H1 (cell line): ENCODE measurements at regions not wholly inside any gene's neighbourhood (a gene's known extent, or its start where the extent isn't known, plus 50 kb on each side); places are given as distances from the start of the nearest gene placed in this dataset.

Source experiments
- CTCF ChIA-PET: fragments of 300-600 bp; sonication (Branson Sonifier 250); formaldehyde crosslinking; loops from one replicate; lab custom pipeline; 2021; ENCODE audit not compliant: partially characterized antibody; lab: Charles Lee
- POLR2A ChIA-PET: fragments of 300-600 bp; sonication (Branson Sonifier 250); formaldehyde crosslinking; loops from one replicate; lab custom pipeline; 2021; ENCODE audit warnings: inconsistent platforms; ENCODE audit not compliant: partially characterized antibody; lab: Charles Lee
- DNase-seq, 2 experiments: peaks; one replicate each; pipeline versions ENCODE4 v3.0.0 to v3.0.0-alpha.2; 2010 to 2022; ENCODE audit warnings: low spot score in 2 of 2, low read depth in 1 of 2, mixed read lengths in 1 of 2
- FAIRE-seq: peaks from 2 replicates; lab custom pipeline; 2011; peaks lifted over from hg19 to GRCh38; lab: Jason Lieb, UNC
- H2AFZ ChIP-seq: 2 replicates; pipeline ENCODE4 v1.8.1; 2012; ENCODE audit warnings: low read length, inconsistent platforms
- H2AK5ac ChIP-seq: 2 replicates; pipeline ENCODE4 v1.6.1; 2013; ENCODE audit warnings: low read depth, low read length
- H2BK120ac ChIP-seq: replicated peaks from 2 replicates; pipeline ENCODE3; 2013; ENCODE audit warnings: low read depth, low read length, inconsistent platforms
- H2BK12ac ChIP-seq: 2 replicates; pipeline ENCODE4 v1.6.1; 2013; ENCODE audit warnings: low read depth, low read length
- H2BK15ac ChIP-seq: 2 replicates; pipeline ENCODE4 v1.6.1; 2013; ENCODE audit warnings: low read length
- H2BK20ac ChIP-seq: 2 replicates; pipeline ENCODE4 v1.6.1; 2013; ENCODE audit warnings: low read length
- H2BK5ac ChIP-seq: 2 replicates; pipeline ENCODE4 v1.6.1; 2013; ENCODE audit warnings: low read depth, low read length
- H3K14ac ChIP-seq: 2 replicates; pipeline ENCODE4 v1.6.1; 2013; ENCODE audit warnings: inconsistent platforms; ENCODE audit not compliant: insufficient read length
- H3K18ac ChIP-seq: 2 replicates; pipeline ENCODE4 v1.6.1; 2013; ENCODE audit warnings: low read length; ENCODE audit errors: extremely low read depth
- H3K23ac ChIP-seq: 2 replicates; pipeline ENCODE4 v1.6.1; 2013; ENCODE audit warnings: inconsistent platforms; ENCODE audit not compliant: insufficient read length
- H3K23me2 ChIP-seq: 2 replicates; pipeline ENCODE4 v1.6.1; 2013; ENCODE audit warnings: low read depth, low read length
- H3K27ac ChIP-seq: 2 replicates; pipeline ENCODE4 v1.6.1; 2011; ENCODE audit warnings: low read depth, low read length, inconsistent platforms
- H3K27me3 ChIP-seq, 4 experiments: replicated peaks in 1 of 4; 1 replicate in 1 of 4; 2 replicates in 3 of 4; pipeline versions ENCODE4 v1.6.1 to v1.8.1; 2011 to 2013; ENCODE audit warnings: low read length in 3 of 4, mild to moderate bottlenecking in 3 of 4, inconsistent platforms in 2 of 4, mixed read lengths in 2 of 4, moderate library complexity in 1 of 4; ENCODE audit not compliant: control insufficient read depth in 3 of 4, insufficient read depth in 3 of 4; ENCODE audit errors: extremely low read depth in 1 of 4
- H3K36me3 ChIP-seq, 4 experiments: 2 replicates each; pipeline versions ENCODE4 v1.6.1 to v1.8.1; 2011 to 2013; ENCODE audit warnings: mild to moderate bottlenecking in 4 of 4, low read length in 3 of 4, moderate library complexity in 2 of 4, control low read depth in 1 of 4, inconsistent platforms in 1 of 4; ENCODE audit not compliant: insufficient read depth in 4 of 4, control insufficient read depth in 2 of 4
- H3K4ac ChIP-seq: replicated peaks from 2 replicates; pipeline ENCODE3; 2013; ENCODE audit warnings: low read length, low read depth, mixed read lengths, inconsistent platforms; ENCODE audit not compliant: insufficient read length
- H3K4me1 ChIP-seq, 4 experiments: replicated peaks in 1 of 4; 1 replicate in 1 of 4; 2 replicates in 3 of 4; pipeline versions ENCODE4 v1.6.1 to v1.8.1; 2011 to 2013; ENCODE audit warnings: low read length in 3 of 4, inconsistent platforms in 2 of 4, mixed read lengths in 1 of 4; ENCODE audit not compliant: insufficient read depth in 4 of 4, control insufficient read depth in 3 of 4
- H3K4me2 ChIP-seq, 2 experiments: 2 replicates each; pipeline versions ENCODE4 v1.6.1 to v1.8.1; 2011 to 2013; ENCODE audit warnings: low read depth in 2 of 2, low read length in 2 of 2, control low read depth in 1 of 2, inconsistent platforms in 1 of 2, mild to moderate bottlenecking in 1 of 2; ENCODE audit not compliant: insufficient read depth in 1 of 2
- H3K4me3 ChIP-seq, 4 experiments: fragments of 200-600, 300-600 bp in 1 of 4; sonication (generic), shearing (Covaris generic), sonication (Bioruptor Twin) in 1 of 4; 2 replicates each; pipeline versions ENCODE4 v1.5.1 to v1.8.1; 2011 to 2016; ENCODE audit warnings: low read length in 4 of 4, low read depth in 3 of 4, control low read depth in 2 of 4, inconsistent platforms in 2 of 4, mild to moderate bottlenecking in 2 of 4, mixed read lengths in 1 of 4, moderate library complexity in 1 of 4; ENCODE audit not compliant: insufficient read depth in 2 of 4; ENCODE audit errors: extremely low read depth in 1 of 4
- H3K56ac ChIP-seq: replicated peaks from 2 replicates; pipeline ENCODE3; 2013; ENCODE audit warnings: low read depth, mild to moderate bottlenecking, mixed read lengths, low read length, inconsistent platforms; ENCODE audit not compliant: insufficient read length
- H3K79me1 ChIP-seq: 2 replicates; pipeline ENCODE4 v1.6.1; 2013; ENCODE audit warnings: low read depth, low read length, control low read depth
- H3K79me2 ChIP-seq, 2 experiments: 2 replicates each; pipeline versions ENCODE4 v1.6.1 to v1.8.1; 2012 to 2013; ENCODE audit warnings: low read length in 2 of 2, mild to moderate bottlenecking in 2 of 2, inconsistent platforms in 1 of 2; ENCODE audit not compliant: insufficient read depth in 2 of 2, control insufficient read depth in 1 of 2
- H3K9ac ChIP-seq, 4 experiments: replicated peaks in 1 of 4; 1 replicate in 1 of 4; 2 replicates in 3 of 4; pipeline versions ENCODE4 v1.6.1 to v1.8.1; 2011 to 2013; ENCODE audit warnings: low read depth in 3 of 4, low read length in 3 of 4, control low read depth in 2 of 4, mild to moderate bottlenecking in 2 of 4, moderate library complexity in 2 of 4, inconsistent platforms in 1 of 4; ENCODE audit errors: extremely low read depth in 1 of 4
- H3K9me3 ChIP-seq, 2 experiments: 2 replicates each; pipeline versions ENCODE4 v1.6.1 to v1.8.1; 2012 to 2013; ENCODE audit warnings: mild to moderate bottlenecking in 2 of 2, moderate library complexity in 2 of 2, control low read depth in 1 of 2, inconsistent platforms in 1 of 2, low read depth in 1 of 2, low read length in 1 of 2, mixed read lengths in 1 of 2; ENCODE audit not compliant: insufficient read depth in 2 of 2
- H4K20me1 ChIP-seq, 2 experiments: replicated peaks in 1 of 2; 2 replicates each; pipeline versions ENCODE3 to v1.8.1; 2011 to 2013; ENCODE audit warnings: inconsistent platforms in 2 of 2, low read length in 2 of 2, mild to moderate bottlenecking in 1 of 2; ENCODE audit not compliant: insufficient read depth in 2 of 2, control insufficient read depth in 1 of 2
- H4K5ac ChIP-seq: 2 replicates; pipeline ENCODE4 v1.6.1; 2013; ENCODE audit warnings: low read length, low read depth, mixed read lengths, inconsistent platforms; ENCODE audit not compliant: insufficient read length
- H4K8ac ChIP-seq: 2 replicates; pipeline ENCODE4 v1.8.0; 2013; ENCODE audit warnings: mild to moderate bottlenecking, moderate library complexity, low read length, inconsistent platforms; ENCODE audit not compliant: insufficient read depth; ENCODE audit errors: extremely low read depth
- H4K91ac ChIP-seq: replicated peaks from 2 replicates; pipeline ENCODE3; 2013; ENCODE audit warnings: low read length, mixed read lengths, inconsistent platforms; ENCODE audit not compliant: insufficient read length
- CBX5 ChIP-seq: fragments of 300-800, 300-1000 bp; sonication (generic); IDR thresholded peaks from 2 replicates; pipeline ENCODE4 v1.7.1; 2016; ENCODE audit warnings: antibody characterized with exemption, low read length, low read depth
- CREB1 ChIP-seq: IDR thresholded peaks from 2 replicates; pipeline ENCODE4 v1.6.1; 2012; ENCODE audit warnings: inconsistent platforms
- E2F6 ChIP-seq: IDR thresholded peaks from 2 replicates; pipeline ENCODE4 v1.6.1; 2012; ENCODE audit warnings: inconsistent platforms
- EP300 ChIP-seq, 2 experiments: IDR thresholded peaks; 1 replicate in 1 of 2; 2 replicates in 1 of 2; pipeline ENCODE4 v1.6.1; 2011 to 2012; ENCODE audit warnings: low read depth in 2 of 2, low read length in 2 of 2, mild to moderate bottlenecking in 2 of 2, borderline replicate concordance in 1 of 2, inconsistent platforms in 1 of 2, moderate library complexity in 1 of 2
- KDM1A ChIP-seq: fragments of 200-600, 300-600 bp; sonication (generic); IDR thresholded peaks from 2 replicates; pipeline ENCODE4 v1.7.1; 2016; ENCODE audit warnings: mild to moderate bottlenecking, low read length, borderline replicate concordance
- KDM5A ChIP-seq: fragments of 200-600 bp; IDR thresholded peaks from 2 replicates; pipeline ENCODE4 v1.7.1; 2012; ENCODE audit warnings: mild to moderate bottlenecking, low read length, inconsistent platforms, mixed read lengths
- MAFK ChIP-seq: IDR thresholded peaks from 2 replicates; pipeline ENCODE4 v1.6.1; 2012; ENCODE audit warnings: low read depth, mild to moderate bottlenecking, improper control_type of control experiment, low read length
- MAX ChIP-seq: IDR thresholded peaks from 2 replicates; pipeline ENCODE4 v1.6.1; 2012; ENCODE audit warnings: inconsistent platforms
- POU5F1 ChIP-seq: IDR thresholded peaks from 2 replicates; pipeline ENCODE4 v1.6.1; 2011; ENCODE audit warnings: low read depth, mild to moderate bottlenecking, low read length, moderate library complexity
- SIN3A ChIP-seq, 2 experiments: IDR thresholded peaks in 1 of 2; conservative IDR thresholded peaks in 1 of 2; 2 replicates each; pipeline ENCODE4 v1.6.1; 2011 to 2012; ENCODE audit warnings: low read length in 2 of 2, improper control_type of control experiment in 1 of 2, low read depth in 1 of 2, mild to moderate bottlenecking in 1 of 2
- SRF ChIP-seq: IDR thresholded peaks from 2 replicates; pipeline ENCODE4 v1.6.1; 2011; ENCODE audit warnings: mild to moderate bottlenecking, low read depth, low read length, moderate library complexity
- WGBS, 2 experiments: shearing (Covaris generic) in 1 of 2; methylation state at CpG; one replicate each; pipeline versions ENCODE4 v1.1.6 to v1.1.7; 2013 to 2015; ENCODE audit warnings: low lambda C conversion rate in 2 of 2, mixed read lengths in 2 of 2, inconsistent platforms in 1 of 2, low coverage in 1 of 2, missing lambda C conversion rate in 1 of 2; ENCODE audit not compliant: insufficient replicate concordance in 2 of 2, insufficient coverage in 1 of 2, insufficient read length in 1 of 2; ENCODE audit errors: extremely low coverage in 1 of 2, missing lambda C conversion rate in 1 of 2; 5-methylcytosine and 5-hydroxymethylcytosine counted together

- Histone ChIP-seq H2BK15ac (no peak overlapping the region), H3K14ac (no peak overlapping the region), H3K9me3 (peaks cover 0 to 7% of the 10 kb centered on the region in 2 experiments; a peak in 3 of 4 replicates), H3K79me2 (no peaks in the 10 kb centered on the region), H2AFZ (no peak overlapping the region), H2BK5ac (peak overlapping the region; percentile 1; the same call in 1 of the 2 replicates), H3K79me1 (no peaks in the 10 kb centered on the region), H4K5ac (no peak overlapping the region), H4K8ac (no peak overlapping the region), H3K18ac (no peak overlapping the region), H3K4ac (no peak overlapping the region), H3K56ac (no peak overlapping the region), H3K23ac (no peak overlapping the region), H3K27ac (peak overlapping the region; percentile 75; the same call in 1 of the 2 replicates), H3K23me2 (no peaks in the 10 kb centered on the region), H2BK12ac (no peak overlapping the region), H3K4me1 (peaks cover 0 to 6% (median 2%) of the 10 kb centered on the region in 4 experiments; a peak in 2 of 7 replicates), H3K4me2 (peak overlapping the region in 1 of 2 experiments; percentile 20; a peak in 1 of 4 replicates), H2BK20ac (peak overlapping the region; percentile 80; the same call in 1 of the 2 replicates), H3K9ac (no peak overlapping the region), H4K91ac (no peak overlapping the region), H2BK120ac (peak overlapping the region; percentile 67), H4K20me1 (no peaks in the 10 kb centered on the region), H3K4me3 (no peak overlapping the region), H2AK5ac (no peak overlapping the region), H3K36me3 (no peaks in the 10 kb centered on the region), H3K27me3 (no peaks in the 10 kb centered on the region)
- ChIA-PET POLR2A (interaction anchor here (0.6 to 1.4 kb wide), 3 partner anchors 10 to 1433 kb away, joined by 3 read pairs; no protein-coding TSS in a partner anchor), CTCF (interaction anchor here (0.6 to 0.8 kb wide), 3 partner anchors 11 to 82 kb away, joined by 3 to 4 read pairs (median 3); no protein-coding TSS in a partner anchor)
- peak; percentile 80 for FAIRE-seq
- 26% methylated on average over 5 of the region's 5 CpGs; no CpG with 5 or more reads in 1 of the 2 experiments for WGBS, 2 experiments
- peak in 1 of 2 experiments; percentile 41 for DNase-seq
- TF ChIP-seq SRF (no peak), CREB1 (no peak), MAFK (no peak; the same call in 1 of the 2 replicates), POU5F1 (peak; percentile 84; the same call in 1 of the 2 replicates), CBX5 (no peak), KDM5A (no peak), EP300 (IDR thresholded peaks at IDR 0.05; ENCODE audit: borderline replicate concordance in 1 of 2, low read depth in 2 of 2, low read length in 2 of 2) (peak in 1 of 2 experiments; percentile 78; a peak in 1 of 3 replicates), SIN3A (conservative IDR thresholded peaks at IDR 0.05 in 1 of 2, IDR thresholded peaks at IDR 0.05 in 1 of 2; ENCODE audit: low read depth in 1 of 2, low read length in 2 of 2) (0 out of 4 replicates have a peak, but pooled peaks of 1 of the 2 experiments have one; percentile 28), KDM1A (no peak), E2F6 (peak; percentile 41; the same call in 1 of the 2 replicates), MAX (peak; percentile 26; the same call in 1 of the 2 replicates)
These were observed 442.2 kb upstream of the ID2 start for GRCh38 chr2:8239531-8240088.
